GM18502 (cell line): ENCODE measurements at regions not wholly inside any gene's neighbourhood (a gene's known extent, or its start where the extent isn't known, plus 50 kb on each side); places are given as distances from the start of the nearest gene placed in this dataset.
"Not testable (repeated sequence)": the region's sequence is repeated elsewhere in the genome, so short reads cannot be mapped to it uniquely, and the experiment has no call there.

Experiments used
- ATAC-seq: cut with Tn5 transposase; IDR thresholded peaks from one replicate; pipeline ENCODE4 v1.9.1; 2021; ENCODE audit warnings: mild to moderate bottlenecking; ENCODE audit not compliant: unreplicated experiment, poor library complexity

DNA sequence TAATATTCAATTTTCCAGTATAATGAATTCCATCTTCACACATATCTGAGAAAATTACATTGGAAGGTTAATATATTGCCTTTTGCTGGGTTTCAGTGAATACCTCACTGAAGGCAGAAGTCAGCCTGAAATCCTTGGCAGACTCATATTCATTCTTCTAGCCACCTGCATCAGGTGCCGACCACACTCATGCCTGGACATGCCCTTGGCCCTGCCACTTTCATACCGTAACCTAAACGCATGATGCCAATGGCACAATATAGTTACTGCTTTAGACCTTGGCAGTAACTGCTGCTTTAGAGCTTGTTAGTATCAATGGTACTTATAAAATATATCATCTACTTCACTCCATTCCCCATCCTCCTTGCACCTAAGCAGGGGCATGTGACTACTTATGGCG is 817.6 kb upstream of the CDH8 start:
- no peak for ATAC-seq

DNA sequence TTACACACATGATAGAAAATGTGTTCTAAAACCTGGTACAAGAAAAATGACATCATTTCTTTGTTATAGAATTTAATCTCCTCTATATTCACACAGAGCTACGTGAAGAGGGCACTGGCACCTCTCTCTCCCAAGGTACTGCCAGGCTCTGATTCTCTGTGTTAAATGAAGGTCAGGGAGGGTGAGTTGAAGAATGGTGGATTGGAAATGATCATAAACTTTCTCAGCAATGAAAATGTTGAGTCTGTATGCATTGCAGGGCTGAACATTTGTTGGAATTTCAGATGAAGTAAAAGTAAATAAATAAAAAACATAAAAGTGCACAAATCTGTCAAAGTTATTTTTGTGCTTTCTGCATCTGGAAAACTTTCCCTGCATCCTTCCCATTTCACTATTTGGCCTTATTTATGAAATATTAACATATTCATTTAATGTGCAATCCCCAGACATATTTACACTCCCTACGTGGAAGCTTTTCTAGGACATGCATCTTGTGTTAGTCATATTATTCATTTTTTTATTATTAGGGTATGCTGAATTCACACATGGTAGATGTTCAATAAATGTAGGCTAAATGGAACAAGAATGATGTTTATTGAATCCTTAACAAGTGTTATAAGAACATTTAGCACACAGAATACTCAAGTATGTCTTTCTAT is 810.3 kb upstream of the CDH8 start:
- ATAC-seq = no peak

DNA sequence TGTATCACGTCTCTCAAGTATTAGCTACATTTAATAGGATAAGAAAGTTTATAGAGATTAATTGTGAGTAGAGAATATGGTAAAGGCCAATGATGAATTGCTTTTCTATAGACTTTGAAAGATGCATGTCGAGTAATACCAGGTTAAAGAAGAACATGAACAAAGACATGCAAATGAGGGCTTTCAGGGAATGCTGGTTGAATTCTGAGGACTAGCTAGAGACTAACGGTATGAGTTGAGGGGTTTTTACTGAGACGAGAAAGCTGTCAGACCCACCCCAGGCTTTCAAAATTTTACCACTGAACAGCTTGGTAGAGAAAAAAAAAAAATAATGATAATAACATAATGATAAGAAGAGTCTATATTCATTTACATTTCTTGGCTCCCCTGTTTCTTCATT is 796.0 kb upstream of the CDH8 start:
- no peak for ATAC-seq

DNA sequence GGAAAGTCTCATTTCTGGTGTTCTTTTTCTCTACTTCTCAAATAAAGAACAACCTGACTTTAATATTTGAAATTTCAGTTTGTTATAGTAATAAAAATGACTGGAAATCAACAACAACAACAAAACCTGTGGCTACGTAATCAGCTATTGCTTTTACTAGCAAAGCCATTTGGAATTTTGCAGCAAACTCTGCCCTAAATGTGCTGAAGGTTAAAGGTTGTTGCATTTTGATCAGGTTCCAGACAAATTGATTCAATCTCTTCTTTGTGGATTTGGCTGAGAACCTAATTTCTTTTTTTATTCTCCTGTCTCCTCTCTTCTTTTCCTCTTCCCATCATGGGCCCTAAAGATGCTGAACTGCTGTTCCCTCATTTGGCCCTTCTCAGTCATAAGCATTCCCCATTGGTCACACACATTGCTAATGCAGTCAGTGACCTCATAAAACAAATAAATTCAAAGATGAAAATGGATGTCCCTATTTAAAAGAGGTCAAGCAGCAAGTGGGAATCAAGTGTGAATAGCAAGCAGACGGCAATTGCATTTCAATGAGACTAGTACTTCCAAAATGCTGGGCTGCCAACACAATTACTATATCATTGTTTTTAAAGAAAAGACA is 795.1 kb upstream of the CDH8 start:
- ATAC-seq = no peak

DNA sequence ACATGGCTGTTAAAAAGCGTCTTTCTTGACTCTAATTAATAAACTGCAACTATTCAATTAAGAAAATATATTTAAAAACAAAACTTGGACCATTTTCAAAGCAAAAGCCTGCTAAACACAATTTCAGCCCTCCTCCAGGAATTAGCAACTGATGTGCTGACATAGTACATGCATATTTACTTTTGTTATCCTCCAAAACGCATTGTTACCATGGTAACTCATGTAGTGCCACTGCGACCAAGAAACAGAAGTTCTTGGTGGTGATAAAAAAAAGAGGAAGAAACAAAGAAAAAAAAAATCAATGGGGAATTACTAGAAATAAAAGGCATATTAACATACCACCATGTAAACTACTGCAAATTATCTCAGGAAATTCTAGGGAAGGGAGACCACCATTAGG is 793.4 kb upstream of the CDH8 start:
- no peak for ATAC-seq

DNA sequence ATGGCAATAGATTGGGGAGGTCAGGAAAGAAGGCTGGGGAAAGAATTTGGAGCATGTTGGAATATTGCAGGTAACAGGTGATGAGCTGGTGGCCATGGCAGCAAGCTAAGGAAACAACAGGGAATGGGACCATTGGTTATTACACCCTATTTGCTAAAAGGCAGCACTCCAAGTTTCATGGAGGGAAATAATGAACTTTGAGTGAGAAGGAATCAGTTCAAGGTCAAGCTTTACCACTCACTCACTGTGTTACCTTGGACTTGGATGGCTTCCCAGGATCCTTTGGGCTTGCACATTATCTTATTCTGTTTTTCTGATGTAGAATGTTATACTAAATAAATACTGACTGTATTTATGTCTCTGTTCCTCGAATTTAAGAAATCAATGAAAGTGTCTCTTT is 792.8 kb upstream of the CDH8 start:
- no peak for ATAC-seq

DNA sequence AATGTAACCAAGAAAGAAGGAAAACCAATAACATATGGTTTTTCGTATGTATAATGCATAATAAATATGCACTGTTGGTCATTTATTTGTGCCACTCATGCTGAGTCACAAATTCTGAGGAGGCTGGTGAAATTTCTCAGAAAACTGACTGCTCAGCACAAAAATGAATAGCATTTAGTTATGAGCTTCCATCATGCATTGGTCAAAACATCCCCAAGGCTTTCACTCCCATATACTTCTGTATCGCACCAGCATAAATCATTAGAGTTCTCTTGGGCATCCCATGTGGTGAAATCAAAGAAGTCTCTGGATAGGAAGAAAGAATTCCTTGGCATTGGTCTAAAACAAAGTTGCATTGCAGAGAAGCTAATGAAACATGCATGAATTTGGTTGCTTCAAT is 785.6 kb upstream of the CDH8 start:
- no peak for ATAC-seq

DNA sequence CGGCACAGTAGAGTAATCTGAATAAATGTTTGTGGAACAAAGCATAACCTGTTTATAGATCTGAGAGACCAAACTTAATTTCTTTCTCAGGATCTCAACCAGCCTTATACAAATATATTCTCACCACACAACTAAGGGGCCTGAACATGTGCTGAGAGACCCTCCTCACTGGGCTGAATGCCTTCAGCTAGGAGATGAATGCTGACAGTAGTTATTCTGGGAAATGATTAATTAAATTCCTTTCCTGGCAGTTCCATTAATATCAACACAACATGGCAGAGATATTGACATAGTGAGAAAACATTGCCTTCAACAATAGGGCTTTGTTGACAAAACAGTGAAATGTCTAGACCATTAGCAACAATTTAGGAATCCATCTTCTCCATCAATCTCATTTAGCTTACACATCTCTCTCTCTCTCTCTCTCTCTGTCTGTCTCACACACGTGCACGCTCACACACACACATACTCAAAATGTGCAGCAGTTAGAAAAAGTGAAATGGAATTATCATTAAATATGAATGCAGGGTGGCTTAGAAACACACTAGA is 780.8 kb upstream of the CDH8 start:
- ATAC-seq = no peak

DNA sequence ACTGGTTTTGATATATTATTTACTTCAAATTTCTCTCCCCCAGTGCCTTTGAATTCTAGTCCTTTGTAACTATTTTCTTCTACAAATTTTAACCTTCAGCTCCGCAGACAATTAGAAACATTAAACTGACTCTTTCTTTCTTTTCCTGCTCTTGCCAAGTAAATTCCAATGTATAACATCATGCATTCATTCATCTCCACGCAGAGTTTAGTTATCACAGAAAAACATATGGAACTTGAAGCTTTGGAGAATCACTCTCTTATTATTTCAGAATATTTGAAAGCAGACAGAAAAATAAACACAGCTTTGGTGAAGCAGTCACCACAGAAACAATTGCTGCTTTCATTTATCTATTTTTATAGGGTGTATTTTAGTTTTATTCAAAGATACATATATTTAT is 778.7 kb upstream of the CDH8 start:
- no peak for ATAC-seq

DNA sequence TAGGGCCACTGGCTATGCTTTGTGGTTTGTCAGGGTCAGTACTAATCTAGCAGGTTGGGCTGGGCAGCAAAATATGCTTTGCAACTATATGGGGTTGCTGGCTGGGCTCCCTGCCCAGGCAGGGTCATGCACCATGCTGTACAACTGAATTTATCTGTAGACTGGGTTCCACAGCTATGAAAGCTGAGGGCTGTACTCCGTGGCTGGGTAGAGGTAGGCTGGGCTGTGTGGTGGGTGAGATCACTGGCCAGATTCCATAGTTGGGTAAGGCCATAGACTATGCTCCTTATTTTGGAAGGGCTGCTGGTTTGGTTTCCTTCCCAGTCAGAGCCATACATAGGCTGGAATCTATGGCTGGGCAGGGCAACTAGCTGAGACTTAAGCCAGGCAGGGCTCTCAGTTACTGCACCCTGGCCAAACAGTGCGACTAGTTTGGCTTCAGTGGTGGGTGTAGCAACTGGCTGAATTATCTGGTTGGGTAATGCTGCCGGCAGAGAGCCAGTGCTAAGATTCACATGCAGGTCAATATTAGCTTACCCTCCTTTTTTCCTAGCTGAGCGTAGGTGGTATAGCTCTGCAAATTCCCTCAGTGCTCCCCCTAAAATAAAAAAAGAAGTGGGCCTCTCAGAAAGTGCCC is 769.1 kb upstream of the CDH8 start:
- no peak for ATAC-seq

DNA sequence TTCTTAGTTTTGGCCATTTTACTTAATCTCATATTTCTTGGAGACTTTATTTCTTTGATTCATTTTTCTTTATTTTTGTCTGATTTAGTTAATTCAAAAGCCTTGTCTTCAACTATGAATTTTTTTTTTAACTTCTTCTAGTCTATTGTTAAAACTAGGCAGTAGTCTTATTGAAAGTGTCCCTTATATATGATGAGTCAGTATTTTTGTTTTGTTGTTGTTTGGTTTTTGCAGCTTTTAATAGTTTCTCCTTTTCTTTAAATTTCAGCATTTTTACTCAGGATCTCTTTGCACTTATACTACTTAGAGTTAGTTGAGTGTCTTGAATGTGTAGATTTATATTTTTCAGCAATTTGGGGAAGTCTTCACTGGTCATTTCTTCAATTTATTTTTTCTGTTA is 758.5 kb upstream of the CDH8 start:
- no peak for ATAC-seq

DNA sequence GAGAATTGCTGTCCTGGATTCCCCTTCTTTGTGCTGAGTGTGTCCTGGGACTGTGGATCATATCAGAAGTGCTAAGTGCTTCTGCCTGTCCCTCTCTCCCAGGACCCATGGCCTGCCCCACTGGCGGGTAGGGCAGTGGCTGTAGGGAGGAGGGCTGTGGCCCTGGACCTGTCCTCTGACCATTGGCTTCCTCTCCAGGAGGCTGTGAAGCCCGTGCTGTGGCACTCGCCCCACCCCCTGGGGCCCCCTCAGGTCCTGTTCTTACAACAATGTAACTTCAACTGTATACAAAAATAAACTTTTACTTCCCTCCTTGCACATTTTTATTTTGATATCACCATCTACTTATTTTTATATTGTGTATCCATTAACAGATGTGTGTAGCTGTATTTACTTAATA is 743.8 kb upstream of the CDH8 start:
- not testable (repeated sequence) for ATAC-seq

DNA sequence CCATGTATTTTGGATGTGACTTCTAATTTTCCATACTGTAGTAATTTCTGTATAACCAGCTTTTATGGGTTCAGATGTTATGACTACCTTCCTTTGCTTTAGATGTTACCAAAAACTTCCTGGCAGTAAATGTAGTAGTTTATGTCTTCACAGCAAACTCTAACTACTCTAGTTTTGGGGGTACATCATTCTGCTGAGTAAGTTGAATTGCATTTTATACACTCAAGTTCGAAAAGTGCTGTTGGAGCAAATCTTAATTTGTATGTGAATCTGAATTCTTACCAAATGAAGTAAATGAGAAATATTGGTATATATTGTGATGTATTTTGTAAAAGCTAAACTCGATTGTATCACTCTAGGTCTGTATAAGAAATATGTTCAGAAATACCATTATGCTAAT is 728.3 kb upstream of the CDH8 start:
- no peak for ATAC-seq

DNA sequence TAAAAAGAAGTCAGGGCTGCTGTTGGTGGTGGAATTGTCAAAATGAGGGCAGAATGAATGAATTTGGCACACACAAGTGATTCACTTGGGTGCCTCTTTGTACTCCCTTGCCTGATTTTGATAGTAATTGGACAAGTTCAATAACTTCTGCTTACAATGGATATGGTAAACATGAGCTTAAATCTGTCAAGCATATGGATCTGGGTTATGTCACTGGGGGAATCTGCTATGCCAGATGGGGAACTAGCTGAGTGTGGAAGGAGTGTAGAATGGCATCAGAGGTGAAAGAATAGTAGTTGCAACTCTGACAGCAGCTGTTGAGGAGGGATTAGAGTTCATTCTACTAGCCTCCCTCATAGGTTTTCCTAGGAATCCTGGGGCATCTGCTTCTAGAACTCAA is 724.2 kb upstream of the CDH8 start:
- no peak for ATAC-seq

DNA sequence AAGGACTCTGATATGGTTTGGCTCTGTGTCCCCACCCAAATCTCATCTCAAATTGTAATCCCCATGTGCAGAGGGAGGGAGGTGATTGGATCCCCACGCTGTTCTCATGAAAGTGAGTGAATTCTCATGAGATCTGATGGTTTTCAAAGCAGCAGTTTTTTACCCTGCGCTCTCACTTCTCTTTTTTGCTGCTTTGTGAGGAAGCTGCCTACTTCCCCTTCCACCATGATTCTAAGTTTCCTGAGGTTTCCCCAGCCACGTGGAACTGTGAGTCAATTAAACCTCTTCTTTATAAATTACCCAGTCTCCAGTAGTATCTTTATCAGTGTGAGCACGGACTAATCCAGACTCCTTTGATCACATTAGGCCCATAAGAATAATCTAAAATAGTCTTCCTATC is 719.7 kb upstream of the CDH8 start:
- no peak for ATAC-seq

DNA sequence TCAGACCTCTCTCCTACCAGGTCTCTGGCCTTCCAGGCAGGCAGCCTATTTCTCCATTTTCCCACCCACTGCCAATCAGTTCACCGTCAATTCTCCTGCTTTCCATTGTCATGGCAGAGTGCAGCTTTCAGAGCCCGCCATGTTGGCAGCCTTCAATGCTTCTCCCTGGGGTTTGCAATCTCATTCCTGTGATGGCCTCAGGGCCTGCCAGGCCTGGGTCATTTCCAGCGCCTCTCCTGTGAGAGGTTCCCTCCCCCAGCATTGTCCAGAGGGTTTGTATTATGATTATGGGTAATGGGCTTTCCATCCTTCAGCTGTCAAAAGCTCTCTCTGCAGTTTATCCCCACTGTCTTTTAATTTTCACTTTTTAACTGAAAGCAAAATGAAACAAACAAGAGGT is 716.6 kb upstream of the CDH8 start:
- no peak for ATAC-seq

DNA sequence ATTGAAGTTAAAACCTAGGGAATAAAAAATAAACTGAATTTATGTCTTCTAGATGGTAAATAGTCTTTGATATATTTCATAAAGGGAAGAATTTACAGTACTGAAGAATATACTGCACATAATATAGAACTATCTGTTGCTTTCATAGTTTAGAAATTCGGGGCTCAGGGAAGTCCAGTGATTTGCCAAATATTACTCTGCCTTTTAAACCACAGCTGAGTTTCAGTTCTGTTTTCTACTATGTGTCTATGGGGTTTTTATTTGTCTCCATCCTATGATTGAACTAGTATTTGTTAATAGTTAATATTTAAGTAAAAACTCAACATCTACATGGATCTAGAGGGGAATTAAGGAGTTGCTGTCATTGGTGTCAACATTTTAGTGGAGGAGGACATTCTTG is 715.0 kb upstream of the CDH8 start:
- no peak for ATAC-seq

DNA sequence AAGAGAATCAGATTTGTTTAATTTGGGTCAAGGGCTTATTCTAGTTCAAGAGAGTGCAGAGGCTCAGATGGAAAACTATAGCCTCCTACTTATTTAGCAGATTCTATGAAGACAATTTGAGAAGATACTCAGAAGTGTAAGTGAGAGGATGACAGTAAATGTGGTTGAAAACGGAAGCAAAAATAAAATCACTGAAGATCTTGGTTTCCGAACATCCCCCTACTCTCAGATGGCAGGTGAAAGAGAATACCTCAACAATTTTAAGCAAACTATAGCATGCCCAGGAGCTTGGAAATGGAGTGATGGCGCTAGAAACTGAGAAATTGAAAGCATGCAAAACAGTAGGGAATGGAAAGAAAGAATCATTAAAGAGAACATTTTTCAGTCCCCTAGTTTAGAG is 705.5 kb upstream of the CDH8 start:
- no peak for ATAC-seq

DNA sequence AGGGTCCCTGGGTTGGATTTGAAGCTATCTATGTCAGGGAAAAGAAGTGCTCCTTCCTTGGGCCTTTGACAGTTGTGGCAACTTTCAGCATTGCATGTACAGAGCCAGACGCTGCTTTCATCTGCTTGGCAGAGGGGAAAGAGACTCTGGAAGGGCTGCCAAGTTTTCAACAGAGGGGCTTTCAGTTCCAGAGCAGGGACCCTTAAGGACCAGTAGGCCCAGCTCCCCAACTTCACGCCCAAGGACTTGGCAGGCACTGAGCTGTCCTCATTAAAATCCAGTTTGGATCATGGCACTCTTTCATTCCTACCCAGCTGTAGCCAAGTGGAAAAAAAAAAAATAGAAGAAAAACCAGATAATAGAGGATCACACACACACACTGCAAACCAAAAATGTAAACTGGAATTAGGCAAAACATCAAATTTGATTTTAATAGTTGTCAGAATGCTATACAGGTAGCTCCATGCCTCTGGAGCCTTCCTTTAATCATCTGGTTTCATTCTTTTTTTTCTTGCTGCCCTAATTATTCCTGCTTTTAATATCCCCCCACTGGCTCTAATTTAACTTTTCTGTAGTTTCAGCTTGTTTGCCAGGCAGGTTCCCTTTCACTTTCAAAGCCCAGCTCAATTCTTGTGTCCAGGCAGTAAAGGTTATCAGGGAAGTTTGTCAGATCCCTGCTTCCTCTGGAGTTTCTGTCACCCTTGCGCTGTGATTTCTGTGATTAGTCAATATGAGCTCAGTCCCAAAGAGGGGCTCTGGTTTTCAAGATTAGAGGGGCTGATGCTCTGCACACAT is 702.6 kb upstream of the CDH8 start:
- ATAC-seq = no peak

DNA sequence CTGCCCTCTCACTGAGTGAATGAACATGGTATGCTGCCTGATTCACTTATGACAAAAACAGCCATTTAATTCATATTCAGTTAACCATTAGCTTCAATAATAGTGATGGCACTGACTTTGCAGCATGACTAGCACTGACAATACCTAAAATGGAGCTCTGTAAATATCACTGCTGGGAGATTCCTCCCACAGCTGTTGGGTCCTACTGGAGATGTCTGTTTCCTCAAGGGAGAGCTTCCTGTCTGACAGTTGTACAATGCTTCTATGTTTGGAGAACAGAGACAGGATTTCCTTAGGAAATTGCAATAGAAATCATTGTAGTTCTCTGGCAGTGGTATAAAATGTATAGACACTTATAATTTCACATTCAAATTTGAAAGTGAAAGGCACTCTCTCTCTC is 695.9 kb upstream of the CDH8 start:
- no peak for ATAC-seq

DNA sequence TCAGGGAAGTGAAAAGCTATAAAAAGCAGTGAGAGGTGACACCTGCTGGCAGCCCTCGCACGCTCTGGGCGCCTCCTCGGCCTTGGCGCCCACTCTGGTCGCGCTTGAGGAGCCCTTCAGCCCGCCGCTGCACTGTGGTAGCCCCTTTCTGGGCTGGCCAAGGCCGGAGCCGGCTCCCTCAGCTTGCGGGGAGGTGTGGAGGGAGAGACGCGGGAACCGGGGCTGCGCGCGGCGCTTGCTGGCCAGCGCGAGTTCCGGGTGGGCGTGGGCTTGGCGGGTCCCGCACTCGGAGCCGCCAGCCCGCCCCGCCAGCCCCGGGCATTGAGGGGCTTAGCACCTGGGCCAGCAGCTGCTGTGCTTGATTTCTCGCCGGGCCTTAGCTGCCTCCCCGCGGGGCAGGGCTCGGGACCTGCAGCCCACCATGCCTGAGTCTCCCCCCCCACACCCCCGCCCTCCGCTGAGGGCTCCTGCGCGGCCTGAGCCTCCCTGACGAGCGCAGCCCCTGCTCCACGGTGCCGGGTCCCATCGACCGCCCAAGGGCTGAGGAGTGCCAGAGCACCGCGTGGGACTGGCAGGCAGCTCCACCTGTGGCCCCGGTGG is 688.5 kb upstream of the CDH8 start:
- not testable (repeated sequence) for ATAC-seq
